Cardiac fibroblast (primary cell): ENCODE measurements at regions not wholly inside any gene's neighbourhood (a gene's known extent, or its start where the extent isn't known, plus 50 kb on each side); places are given as distances from the start of the nearest gene placed in this dataset.

Experiments
- DNase-seq, 2 donors: peaks; one replicate each; pipeline versions ENCODE4 v3.0.0 to v3.0.0-alpha.2; 2010; ENCODE audit warnings: low read depth in 2 of 2
- H3K4me3 ChIP-seq, 2 donors: replicated peaks in 1 of 2; 1 replicate in 1 of 2; 2 replicates in 1 of 2; pipeline ENCODE4 v1.5.1; 2011; ENCODE audit warnings: low read depth in 2 of 2, low read length in 2 of 2, mild to moderate bottlenecking in 2 of 2, moderate library complexity in 1 of 2
- TF ChIP-seq, protein P1 (sequence below): IDR thresholded peaks from one replicate; pipeline ENCODE4 v1.5.1; 2011; ENCODE audit warnings: low read depth, mild to moderate bottlenecking, low read length, inconsistent platforms

DNA sequence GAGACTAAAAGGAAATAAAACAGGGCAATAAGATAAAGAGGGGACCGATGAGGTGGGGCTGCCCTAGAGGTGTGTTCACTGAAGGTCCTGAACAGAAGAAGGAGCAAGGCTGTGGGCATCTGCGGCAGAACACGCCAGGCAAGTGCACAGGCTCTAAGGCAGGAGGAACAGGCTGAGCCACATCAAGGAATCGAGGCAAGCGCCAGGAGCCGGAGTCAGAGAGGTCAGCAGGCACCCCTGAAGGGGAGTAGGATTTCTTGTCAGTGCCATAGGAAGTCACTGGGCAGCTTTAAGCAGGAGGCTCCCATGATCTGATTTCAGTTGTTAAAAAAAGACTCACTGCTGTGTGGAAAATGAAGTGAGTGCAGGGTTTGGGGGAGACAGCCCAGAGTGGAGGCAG is 186.5 kb downstream of the KATNIP start:
- DNase-seq, result no peak
- no peak overlapping the region for H3K4me3 ChIP-seq
- TF ChIP-seq, protein P1, sequence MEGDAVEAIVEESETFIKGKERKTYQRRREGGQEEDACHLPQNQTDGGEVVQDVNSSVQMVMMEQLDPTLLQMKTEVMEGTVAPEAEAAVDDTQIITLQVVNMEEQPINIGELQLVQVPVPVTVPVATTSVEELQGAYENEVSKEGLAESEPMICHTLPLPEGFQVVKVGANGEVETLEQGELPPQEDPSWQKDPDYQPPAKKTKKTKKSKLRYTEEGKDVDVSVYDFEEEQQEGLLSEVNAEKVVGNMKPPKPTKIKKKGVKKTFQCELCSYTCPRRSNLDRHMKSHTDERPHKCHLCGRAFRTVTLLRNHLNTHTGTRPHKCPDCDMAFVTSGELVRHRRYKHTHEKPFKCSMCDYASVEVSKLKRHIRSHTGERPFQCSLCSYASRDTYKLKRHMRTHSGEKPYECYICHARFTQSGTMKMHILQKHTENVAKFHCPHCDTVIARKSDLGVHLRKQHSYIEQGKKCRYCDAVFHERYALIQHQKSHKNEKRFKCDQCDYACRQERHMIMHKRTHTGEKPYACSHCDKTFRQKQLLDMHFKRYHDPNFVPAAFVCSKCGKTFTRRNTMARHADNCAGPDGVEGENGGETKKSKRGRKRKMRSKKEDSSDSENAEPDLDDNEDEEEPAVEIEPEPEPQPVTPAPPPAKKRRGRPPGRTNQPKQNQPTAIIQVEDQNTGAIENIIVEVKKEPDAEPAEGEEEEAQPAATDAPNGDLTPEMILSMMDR, result no peak

DNA sequence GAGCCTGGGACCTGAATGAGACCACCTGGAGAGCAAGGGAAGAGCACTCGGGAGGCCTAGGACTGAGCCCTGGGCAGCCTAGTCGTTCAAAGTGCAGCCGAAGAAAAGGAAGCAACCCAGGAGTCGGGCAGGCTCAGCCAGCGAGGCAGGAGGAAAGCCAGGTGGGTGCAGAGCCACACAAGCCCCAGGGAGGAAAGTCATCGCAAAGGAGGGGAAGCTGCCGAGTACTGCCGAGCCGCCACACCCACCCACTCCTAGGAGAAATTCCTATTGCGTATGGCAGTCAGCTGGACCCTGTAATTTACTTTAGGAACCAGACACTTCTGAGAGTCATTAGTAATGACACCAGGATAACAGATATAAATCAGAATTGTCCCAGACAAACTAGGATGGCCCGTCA is 187.6 kb downstream of the KATNIP start:
- no peak overlapping the region for H3K4me3 ChIP-seq
- no peak for DNase-seq
- TF ChIP-seq, protein P1, result no peak
